ENCODE measurements at regions not wholly inside any gene's neighbourhood (a gene's known extent, or its start where the extent isn't known, plus 50 kb on each side); places are given as distances from the start of the nearest gene placed in this dataset.

- TF ChIP-seq ARNTL (CRISPR knock-in tag; IDR thresholded peaks at IDR 0.05; ENCODE audit: borderline replicate concordance, low read depth) (no peak), ZNF565 (CRISPR knock-in tag; conservative IDR thresholded peaks at IDR 0.05; ENCODE audit: low read depth) (no peak), ESRRG (CRISPR knock-in tag; IDR thresholded peaks at IDR 0.05) (no peak)
These were observed 435.7 kb upstream of the PROX1 start for GRCh38 chr1:213552045-213552444.

Data from SK-N-SH treated with all-trans-retinoic acid at 6 μM for 48 hours (cell line).